ENCODE measurements at regions not wholly inside any gene's neighbourhood (a gene's known extent, or its start where the extent isn't known, plus 50 kb on each side); places are given as distances from the start of the nearest gene placed in this dataset.

DNA sequence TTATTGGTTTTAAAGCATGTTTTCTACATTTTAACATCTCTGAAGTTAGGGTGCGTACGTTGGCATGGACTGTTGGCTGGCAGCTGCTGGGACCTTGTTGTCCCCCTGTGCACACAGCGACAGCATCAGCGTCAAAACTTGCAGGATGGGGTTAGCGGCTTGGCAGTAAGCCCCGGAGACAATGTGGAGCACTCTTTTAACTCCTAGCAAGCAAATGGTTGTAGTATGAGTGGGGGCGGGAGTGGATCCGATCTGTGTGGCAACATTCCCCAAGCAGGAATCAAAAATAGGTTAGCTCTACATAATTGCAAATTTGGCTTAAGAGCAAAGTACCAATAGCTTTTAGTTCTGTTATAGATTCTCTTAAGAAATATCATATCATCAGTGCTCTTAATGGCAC, 70.1 kb downstream of the NRN1 start:
- Histone ChIP-seq H3K4me1 (ENCODE audit: low read length) (no peaks in the 10 kb centered on the region), H3K9me2 (replicated peaks; ENCODE audit: insufficient read depth, low read length) (no peaks in the 10 kb centered on the region), H3K36me3 (ENCODE audit: insufficient read depth, low read length) (no peaks in the 10 kb centered on the region), H3K9ac (ENCODE audit: low read length) (no peak overlapping the region), H4K20me1 (ENCODE audit: insufficient read depth, low read depth, low read length) (no peaks in the 10 kb centered on the region), H3K4me3 (ENCODE audit: low read length) (no peak overlapping the region), H3K4me2 (ENCODE audit: low read depth, low read length, poor library complexity, severe bottlenecking) (no peak overlapping the region), H3K27ac (ENCODE audit: low read length) (no peak overlapping the region), H3K79me2 (ENCODE audit: low read length) (no peaks in the 10 kb centered on the region), H2AFZ (ENCODE audit: low read length) (no peak overlapping the region), H3K27me3 (ENCODE audit: low read length) (no peaks in the 10 kb centered on the region), H3K9me3 (ENCODE audit: low read length) (no peaks in the 10 kb centered on the region)
- no peak for DNase-seq

DNA sequence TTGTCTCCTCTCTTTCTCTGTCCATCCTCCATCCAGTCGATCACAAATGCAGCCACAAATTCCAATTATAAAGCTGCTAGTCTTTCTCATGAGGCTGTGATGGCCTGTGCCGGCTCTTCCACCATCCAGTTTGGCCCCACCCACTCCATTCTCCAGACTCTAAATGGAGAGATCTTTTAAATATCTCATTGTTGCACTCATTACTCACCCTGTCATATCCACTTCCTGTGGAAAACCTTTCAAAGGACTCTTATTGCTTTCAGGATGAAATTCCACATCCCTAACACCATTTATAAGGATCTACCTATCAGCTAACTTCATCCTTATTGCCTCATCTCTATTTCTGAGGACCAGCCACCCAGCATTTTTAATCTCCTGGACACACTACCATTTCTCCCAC, 70.6 kb downstream of the NRN1 start:
- no peak overlapping the region for H3K27ac ChIP-seq (ENCODE audit: low read length)
- H3K9me3 ChIP-seq (ENCODE audit: low read length): no peaks in the 10 kb centered on the region
- no peaks in the 10 kb centered on the region for H3K27me3 ChIP-seq (ENCODE audit: low read length)
- no peak overlapping the region for H3K9ac ChIP-seq (ENCODE audit: low read length)
- H3K4me2 ChIP-seq (ENCODE audit: low read depth, low read length, poor library complexity, severe bottlenecking): no peak overlapping the region
- no peaks in the 10 kb centered on the region for H3K9me2 ChIP-seq (replicated peaks; ENCODE audit: insufficient read depth, low read length)
- DNase-seq: no peak
- no peaks in the 10 kb centered on the region for H4K20me1 ChIP-seq (ENCODE audit: insufficient read depth, low read depth, low read length)
- no peak overlapping the region for H2AFZ ChIP-seq (ENCODE audit: low read length)
- H3K4me3 ChIP-seq (ENCODE audit: low read length): no peak overlapping the region
- H3K36me3 ChIP-seq (ENCODE audit: insufficient read depth, low read length): no peaks in the 10 kb centered on the region
- no peaks in the 10 kb centered on the region for H3K4me1 ChIP-seq (ENCODE audit: low read length)
- no peaks in the 10 kb centered on the region for H3K79me2 ChIP-seq (ENCODE audit: low read length)

DNA sequence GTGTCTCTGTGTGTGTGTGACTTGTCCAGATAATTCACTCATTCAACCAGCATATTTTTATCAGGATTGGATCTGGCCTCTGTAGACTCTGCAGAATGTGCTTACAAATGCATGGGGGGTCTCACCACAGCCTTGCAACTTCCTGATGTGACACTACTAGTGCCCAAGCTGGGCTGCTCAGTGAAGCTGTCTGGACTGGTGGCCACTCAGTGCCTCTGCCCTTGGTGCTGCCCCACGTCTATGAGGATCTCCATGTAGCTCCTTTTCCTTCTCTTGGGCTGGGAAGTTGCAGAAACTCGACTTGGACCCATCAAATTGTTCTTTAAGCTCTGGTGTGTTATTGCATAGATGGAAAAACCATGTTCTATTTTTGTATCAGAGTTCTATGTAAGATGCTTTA, 75.8 kb downstream of the NRN1 start:
- no peak for DNase-seq
- Histone ChIP-seq H3K27ac (ENCODE audit: low read length) (no peak overlapping the region), H3K79me2 (ENCODE audit: low read length) (no peaks in the 10 kb centered on the region), H3K4me2 (ENCODE audit: low read depth, low read length, poor library complexity, severe bottlenecking) (no peak overlapping the region), H3K9me2 (replicated peaks; ENCODE audit: insufficient read depth, low read length) (no peaks in the 10 kb centered on the region), H3K9ac (ENCODE audit: low read length) (no peak overlapping the region), H3K4me3 (ENCODE audit: low read length) (no peak overlapping the region), H3K4me1 (ENCODE audit: low read length) (no peaks in the 10 kb centered on the region), H3K9me3 (ENCODE audit: low read length) (no peaks in the 10 kb centered on the region), H2AFZ (ENCODE audit: low read length) (no peak overlapping the region), H3K27me3 (ENCODE audit: low read length) (peaks cover 4% of the 10 kb centered on the region; the same call in 1 of the 2 replicates), H3K36me3 (ENCODE audit: insufficient read depth, low read length) (no peaks in the 10 kb centered on the region), H4K20me1 (ENCODE audit: insufficient read depth, low read depth, low read length) (no peaks in the 10 kb centered on the region)

DNA sequence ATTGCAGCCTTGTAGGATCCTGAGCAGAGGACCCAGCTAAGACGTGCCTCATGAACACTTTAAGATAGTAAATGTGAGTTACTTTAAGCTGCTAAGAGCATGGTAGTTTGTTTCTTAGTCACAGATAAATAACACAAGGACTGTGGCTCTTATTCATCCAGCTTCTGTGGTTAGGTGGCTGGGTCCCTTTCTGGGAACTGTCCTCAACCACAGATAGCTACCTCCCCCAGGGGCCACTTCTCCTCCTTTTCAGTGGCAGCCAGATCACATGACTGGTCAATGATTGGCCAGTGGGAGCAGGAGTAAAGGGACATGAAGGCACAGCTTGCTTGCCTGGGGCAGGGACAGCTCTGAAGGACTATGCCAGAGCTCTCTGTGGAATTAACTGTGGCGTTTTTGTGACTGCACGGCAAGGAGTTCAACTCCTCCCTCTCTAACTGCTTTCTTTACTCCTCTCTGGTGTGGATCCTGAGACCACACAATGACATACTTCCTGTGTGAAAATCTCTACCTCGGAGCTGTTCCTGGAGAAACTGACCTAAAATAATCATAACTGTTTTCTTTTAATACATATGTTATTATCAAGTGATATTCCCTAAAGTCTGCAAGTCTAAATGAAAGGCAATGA, 76.5 kb downstream of the NRN1 start:
- DNase-seq: no peak
- H2AFZ ChIP-seq (ENCODE audit: low read length): no peak overlapping the region
- no peaks in the 10 kb centered on the region for H3K9me2 ChIP-seq (replicated peaks; ENCODE audit: insufficient read depth, low read length)
- peaks cover 4% of the 10 kb centered on the region; the same call in 1 of the 2 replicates for H3K27me3 ChIP-seq (ENCODE audit: low read length)
- H3K27ac ChIP-seq (ENCODE audit: low read length): no peak overlapping the region
- no peaks in the 10 kb centered on the region for H4K20me1 ChIP-seq (ENCODE audit: insufficient read depth, low read depth, low read length)
- H3K9me3 ChIP-seq (ENCODE audit: low read length): no peaks in the 10 kb centered on the region
- no peaks in the 10 kb centered on the region for H3K4me1 ChIP-seq (ENCODE audit: low read length)
- H3K36me3 ChIP-seq (ENCODE audit: insufficient read depth, low read length): no peaks in the 10 kb centered on the region
- no peak overlapping the region for H3K4me3 ChIP-seq (ENCODE audit: low read length)
- no peak overlapping the region for H3K9ac ChIP-seq (ENCODE audit: low read length)
- no peaks in the 10 kb centered on the region for H3K79me2 ChIP-seq (ENCODE audit: low read length)
- no peak overlapping the region for H3K4me2 ChIP-seq (ENCODE audit: low read depth, low read length, poor library complexity, severe bottlenecking)

DNA sequence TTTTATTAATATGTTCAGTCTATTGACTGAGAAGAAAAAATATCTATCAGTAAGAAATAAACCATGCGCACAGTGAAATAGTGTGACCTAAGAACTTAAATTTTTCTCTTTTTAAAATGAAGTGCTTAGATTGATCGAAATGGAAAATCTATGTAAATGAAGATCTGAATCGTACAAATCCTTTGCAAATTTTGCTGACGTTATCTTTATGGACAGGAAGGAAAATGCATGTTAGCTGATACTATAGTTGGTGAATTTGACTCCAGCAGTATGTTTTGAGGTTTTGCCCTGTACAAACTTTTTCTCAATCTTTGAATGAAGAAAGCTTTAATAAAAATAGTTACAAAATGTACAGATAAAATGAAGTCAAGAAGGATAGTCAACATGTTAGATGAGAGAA, 82.9 kb downstream of the NRN1 start:
- H2AFZ ChIP-seq (ENCODE audit: low read length): no peak overlapping the region
- no peaks in the 10 kb centered on the region for H3K36me3 ChIP-seq (ENCODE audit: insufficient read depth, low read length)
- no peak overlapping the region for H3K4me3 ChIP-seq (ENCODE audit: low read length)
- no peaks in the 10 kb centered on the region for H3K79me2 ChIP-seq (ENCODE audit: low read length)
- H3K9ac ChIP-seq (ENCODE audit: low read length): no peak overlapping the region
- no peak overlapping the region for H3K4me2 ChIP-seq (ENCODE audit: low read depth, low read length, poor library complexity, severe bottlenecking)
- DNase-seq: no peak
- H3K4me1 ChIP-seq (ENCODE audit: low read length): no peaks in the 10 kb centered on the region
- no peaks in the 10 kb centered on the region for H3K9me2 ChIP-seq (replicated peaks; ENCODE audit: insufficient read depth, low read length)
- H3K27ac ChIP-seq (ENCODE audit: low read length): no peak overlapping the region
- H3K27me3 ChIP-seq (ENCODE audit: low read length): peaks cover 7% of the 10 kb centered on the region; the same call in 1 of the 2 replicates
- H3K9me3 ChIP-seq (ENCODE audit: low read length): no peaks in the 10 kb centered on the region
- H4K20me1 ChIP-seq (ENCODE audit: insufficient read depth, low read depth, low read length): no peaks in the 10 kb centered on the region

DNA sequence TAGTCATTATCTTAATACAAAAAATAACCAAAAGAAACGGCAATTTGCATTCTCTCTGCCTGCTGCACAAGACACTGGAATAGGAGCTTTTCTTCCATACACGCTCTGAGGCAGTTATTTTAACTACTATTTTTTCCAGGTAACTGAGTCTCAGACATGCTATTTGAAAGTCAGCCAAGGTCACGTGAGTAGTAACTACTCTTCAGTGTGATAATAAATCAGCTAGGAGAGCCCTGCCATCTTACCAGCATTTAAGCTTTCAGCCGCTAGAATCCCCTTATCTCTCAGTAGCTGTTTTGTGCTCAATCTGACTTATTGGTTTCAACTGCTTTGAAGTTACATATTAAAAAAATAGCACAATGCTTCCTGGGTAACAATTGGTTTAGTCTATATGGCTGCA, 84.5 kb downstream of the NRN1 start:
- Histone ChIP-seq H3K4me3 (ENCODE audit: low read length) (no peak overlapping the region), H3K27me3 (ENCODE audit: low read length) (0 out of 2 replicates have a peak, but pooled peaks cover 3% of the 10 kb centered on the region), H3K4me2 (ENCODE audit: low read depth, low read length, poor library complexity, severe bottlenecking) (no peak overlapping the region), H3K79me2 (ENCODE audit: low read length) (no peaks in the 10 kb centered on the region), H2AFZ (ENCODE audit: low read length) (no peak overlapping the region), H3K9me3 (ENCODE audit: low read length) (no peaks in the 10 kb centered on the region), H3K36me3 (ENCODE audit: insufficient read depth, low read length) (no peaks in the 10 kb centered on the region), H3K9ac (ENCODE audit: low read length) (no peak overlapping the region), H3K4me1 (ENCODE audit: low read length) (no peaks in the 10 kb centered on the region), H3K9me2 (replicated peaks; ENCODE audit: insufficient read depth, low read length) (no peaks in the 10 kb centered on the region), H4K20me1 (ENCODE audit: insufficient read depth, low read depth, low read length) (no peaks in the 10 kb centered on the region), H3K27ac (ENCODE audit: low read length) (no peak overlapping the region)
- no peak for DNase-seq

DNA sequence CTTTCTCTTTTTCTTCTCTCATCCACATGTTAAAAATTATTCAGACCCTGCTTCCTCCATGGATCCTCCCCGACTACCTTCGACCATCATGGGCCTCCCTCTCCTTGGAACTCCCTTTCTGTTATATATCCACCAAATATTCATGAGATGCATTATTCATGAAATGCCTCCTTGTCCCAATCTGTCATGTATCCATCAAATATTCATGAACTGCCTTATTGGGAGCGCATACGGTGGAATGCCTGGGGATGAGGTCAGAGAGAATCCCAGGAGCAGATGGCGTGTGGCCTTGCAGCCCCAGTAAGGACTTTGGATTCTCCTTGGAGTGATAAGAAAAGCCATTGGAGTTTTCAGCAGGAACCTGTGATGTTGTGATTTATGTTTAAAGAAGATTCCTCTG, 97.0 kb downstream of the NRN1 start:
- H2AFZ ChIP-seq (ENCODE audit: low read length): no peak overlapping the region
- DNase-seq: no peak
- no peaks in the 10 kb centered on the region for H3K79me2 ChIP-seq (ENCODE audit: low read length)
- H3K4me1 ChIP-seq (ENCODE audit: low read length): no peaks in the 10 kb centered on the region
- no peak overlapping the region for H3K4me3 ChIP-seq (ENCODE audit: low read length)
- H3K9ac ChIP-seq (ENCODE audit: low read length): no peak overlapping the region
- H3K36me3 ChIP-seq (ENCODE audit: insufficient read depth, low read length): no peaks in the 10 kb centered on the region
- no peaks in the 10 kb centered on the region for H3K9me2 ChIP-seq (replicated peaks; ENCODE audit: insufficient read depth, low read length)
- H3K4me2 ChIP-seq (ENCODE audit: low read depth, low read length, poor library complexity, severe bottlenecking): no peak overlapping the region
- no peaks in the 10 kb centered on the region for H4K20me1 ChIP-seq (ENCODE audit: insufficient read depth, low read depth, low read length)
- H3K27me3 ChIP-seq (ENCODE audit: low read length): no peaks in the 10 kb centered on the region
- H3K27ac ChIP-seq (ENCODE audit: low read length): no peak overlapping the region
- no peaks in the 10 kb centered on the region for H3K9me3 ChIP-seq (ENCODE audit: low read length)

DNA sequence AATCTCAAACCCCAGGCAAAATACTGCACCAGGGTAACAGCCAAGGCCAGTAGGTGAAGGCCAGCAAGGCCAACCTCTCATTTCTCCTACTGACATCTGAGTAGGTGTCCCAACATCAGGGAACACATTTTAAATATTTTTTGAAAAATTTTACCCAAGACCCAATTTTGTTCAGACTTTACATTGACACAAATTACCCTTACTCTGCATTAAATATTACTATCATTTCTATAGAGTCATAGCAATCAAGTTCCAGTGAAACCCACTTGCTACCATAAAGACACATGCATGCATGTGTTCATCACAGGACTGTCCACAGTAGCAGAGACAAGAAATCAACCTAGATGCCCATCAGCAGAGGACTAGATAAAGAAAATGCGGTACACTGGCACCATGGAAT, 99.9 kb downstream of the NRN1 start:
- Histone ChIP-seq H3K9ac (ENCODE audit: low read length) (no peak overlapping the region), H3K27ac (ENCODE audit: low read length) (no peak overlapping the region), H3K9me3 (ENCODE audit: low read length) (no peaks in the 10 kb centered on the region), H4K20me1 (ENCODE audit: insufficient read depth, low read depth, low read length) (no peaks in the 10 kb centered on the region), H3K4me2 (ENCODE audit: low read depth, low read length, poor library complexity, severe bottlenecking) (no peak overlapping the region), H3K4me1 (ENCODE audit: low read length) (no peaks in the 10 kb centered on the region), H3K36me3 (ENCODE audit: insufficient read depth, low read length) (no peaks in the 10 kb centered on the region), H3K4me3 (ENCODE audit: low read length) (no peak overlapping the region), H3K27me3 (ENCODE audit: low read length) (no peaks in the 10 kb centered on the region), H3K79me2 (ENCODE audit: low read length) (no peaks in the 10 kb centered on the region), H2AFZ (ENCODE audit: low read length) (no peak overlapping the region), H3K9me2 (replicated peaks; ENCODE audit: insufficient read depth, low read length) (no peaks in the 10 kb centered on the region)
- no peak for DNase-seq

DNA sequence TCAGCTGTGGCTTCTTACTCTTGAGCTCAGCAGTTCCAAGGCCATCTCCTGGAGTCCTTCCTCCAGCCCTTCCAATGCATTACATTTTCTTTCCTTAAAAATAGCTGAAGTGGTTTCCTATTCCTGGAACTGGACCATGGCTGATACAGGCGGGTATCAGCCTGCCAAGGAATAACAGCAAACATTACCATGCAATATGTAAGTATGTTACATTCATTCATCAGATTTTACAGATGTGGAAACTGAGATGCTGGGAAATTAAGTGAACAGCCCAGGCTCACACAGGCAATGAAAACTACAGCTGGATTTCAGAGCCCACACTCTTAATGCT, 100.4 kb downstream of the NRN1 start:
- Histone ChIP-seq H3K4me3 (ENCODE audit: low read length) (no peak overlapping the region), H3K4me2 (ENCODE audit: low read depth, low read length, poor library complexity, severe bottlenecking) (no peak overlapping the region), H3K36me3 (ENCODE audit: insufficient read depth, low read length) (no peaks in the 10 kb centered on the region), H3K9me2 (replicated peaks; ENCODE audit: insufficient read depth, low read length) (no peaks in the 10 kb centered on the region), H3K9ac (ENCODE audit: low read length) (no peak overlapping the region), H2AFZ (ENCODE audit: low read length) (no peak overlapping the region), H3K79me2 (ENCODE audit: low read length) (no peaks in the 10 kb centered on the region), H3K4me1 (ENCODE audit: low read length) (no peaks in the 10 kb centered on the region), H3K9me3 (ENCODE audit: low read length) (no peaks in the 10 kb centered on the region), H3K27me3 (ENCODE audit: low read length) (no peaks in the 10 kb centered on the region), H4K20me1 (ENCODE audit: insufficient read depth, low read depth, low read length) (no peaks in the 10 kb centered on the region), H3K27ac (ENCODE audit: low read length) (no peak overlapping the region)
- no peak for DNase-seq

All from Karpas-422 (cell line).